ENCODE measurements at regions not wholly inside any gene's neighbourhood (a gene's known extent, or its start where the extent isn't known, plus 50 kb on each side); places are given as distances from the start of the nearest gene placed in this dataset.

DNA sequence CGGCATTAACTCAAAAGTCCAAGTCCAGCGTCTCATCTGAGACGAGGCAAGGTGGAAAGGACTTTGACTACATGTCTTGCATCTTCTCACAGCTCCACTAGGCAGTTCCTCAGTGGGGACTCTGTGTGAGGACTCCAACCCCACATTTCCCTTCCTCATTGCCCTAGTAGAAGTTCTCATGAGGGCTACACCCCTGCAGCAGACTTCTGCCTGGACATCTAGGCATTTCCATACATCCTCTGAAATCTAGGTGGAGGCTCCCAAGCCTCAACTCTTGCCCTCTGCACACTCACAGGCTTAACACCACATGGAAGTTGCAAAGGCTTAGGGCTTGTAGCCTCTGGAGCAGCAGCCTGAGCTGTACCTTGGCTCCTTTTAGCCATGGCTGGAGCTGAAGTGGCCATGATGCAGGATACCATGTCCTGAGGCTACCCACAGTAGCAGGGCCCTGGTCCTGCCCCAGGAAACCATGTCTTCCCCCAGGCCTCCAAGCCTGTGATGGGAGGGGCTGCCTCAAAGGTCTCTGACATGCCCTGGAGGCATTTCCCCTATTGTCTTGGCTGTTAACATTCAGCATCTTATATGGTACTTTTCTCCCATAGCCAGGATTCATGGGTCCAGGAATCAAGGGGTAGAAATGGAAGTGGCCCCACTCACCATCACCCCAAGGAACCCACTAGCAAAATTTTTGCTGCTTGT lies 194.6 kb upstream of the KCNG1 start:
- Histone ChIP-seq H3K4me2 (no peak overlapping the region), H3K4me1 (peaks cover 13% of the 10 kb centered on the region), H3K9ac (no peak overlapping the region), H3K27ac (no peak overlapping the region), H3K79me2 (ENCODE audit: low read depth) (no peaks in the 10 kb centered on the region), H3K9me3 (ENCODE audit: low read depth) (no peaks in the 10 kb centered on the region), H3K27me3 (peaks cover 10% of the 10 kb centered on the region), H3K36me3 (no peaks in the 10 kb centered on the region), H3K4me3 (no peak overlapping the region), H2AFZ (replicated peaks) (no peak overlapping the region), H4K20me1 (ENCODE audit: low read depth) (no peaks in the 10 kb centered on the region), H3F3A (ENCODE audit: low read depth) (peaks cover 9% of the 10 kb centered on the region)
- H3K27me3 Mint-ChIP-seq (ENCODE audit: insufficient read depth, low read depth): peaks cover 9% of the 10 kb centered on the region
- DNase-seq (ENCODE audit: low spot score): no peak
- peaks cover 18% of the 10 kb centered on the region for H3K4me1 Mint-ChIP-seq
- H3K36me3 Mint-ChIP-seq: no peaks in the 10 kb centered on the region
- no peak for TF ChIP-seq EZH2phosphoT487 (IDR thresholded peaks at IDR 0.05)
- TF ChIP-seq, protein P1, sequence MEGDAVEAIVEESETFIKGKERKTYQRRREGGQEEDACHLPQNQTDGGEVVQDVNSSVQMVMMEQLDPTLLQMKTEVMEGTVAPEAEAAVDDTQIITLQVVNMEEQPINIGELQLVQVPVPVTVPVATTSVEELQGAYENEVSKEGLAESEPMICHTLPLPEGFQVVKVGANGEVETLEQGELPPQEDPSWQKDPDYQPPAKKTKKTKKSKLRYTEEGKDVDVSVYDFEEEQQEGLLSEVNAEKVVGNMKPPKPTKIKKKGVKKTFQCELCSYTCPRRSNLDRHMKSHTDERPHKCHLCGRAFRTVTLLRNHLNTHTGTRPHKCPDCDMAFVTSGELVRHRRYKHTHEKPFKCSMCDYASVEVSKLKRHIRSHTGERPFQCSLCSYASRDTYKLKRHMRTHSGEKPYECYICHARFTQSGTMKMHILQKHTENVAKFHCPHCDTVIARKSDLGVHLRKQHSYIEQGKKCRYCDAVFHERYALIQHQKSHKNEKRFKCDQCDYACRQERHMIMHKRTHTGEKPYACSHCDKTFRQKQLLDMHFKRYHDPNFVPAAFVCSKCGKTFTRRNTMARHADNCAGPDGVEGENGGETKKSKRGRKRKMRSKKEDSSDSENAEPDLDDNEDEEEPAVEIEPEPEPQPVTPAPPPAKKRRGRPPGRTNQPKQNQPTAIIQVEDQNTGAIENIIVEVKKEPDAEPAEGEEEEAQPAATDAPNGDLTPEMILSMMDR (IDR thresholded peaks at IDR 0.05): no peak
- TF ChIP-seq EZH2 (IDR thresholded peaks at IDR 0.05): no peak
- H3K9me3 Mint-ChIP-seq: peaks cover 29% of the 10 kb centered on the region
- H3K27ac Mint-ChIP-seq: no peak overlapping the region
- no peak overlapping the region for H3K4me3 Mint-ChIP-seq

DNA sequence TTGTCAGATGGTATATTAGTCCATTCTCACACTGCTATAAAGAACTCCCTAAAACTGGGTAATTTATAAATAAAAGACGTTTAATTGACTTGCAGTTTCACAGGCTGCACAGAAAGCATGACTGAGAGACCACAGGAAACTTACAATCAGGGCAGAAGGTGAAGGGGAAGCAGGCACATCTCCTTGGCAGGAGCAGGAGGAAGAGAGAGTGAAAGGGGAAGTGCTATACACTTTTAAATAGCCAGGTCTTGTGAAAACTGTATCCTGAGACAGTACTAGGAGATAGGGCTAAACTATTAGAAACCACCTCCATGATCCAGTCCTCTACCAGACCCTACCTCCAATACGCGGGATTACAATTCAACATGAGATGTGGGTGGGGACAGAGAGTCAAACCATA lies 193.9 kb upstream of the KCNG1 start:
- peaks cover 9% of the 10 kb centered on the region for H3K27me3 Mint-ChIP-seq (ENCODE audit: insufficient read depth, low read depth)
- no peak overlapping the region for H3K27ac Mint-ChIP-seq
- Histone ChIP-seq H3K9ac (no peak overlapping the region), H3K4me3 (no peak overlapping the region), H4K20me1 (ENCODE audit: low read depth) (no peaks in the 10 kb centered on the region), H3K27ac (no peak overlapping the region), H3K9me3 (ENCODE audit: low read depth) (no peaks in the 10 kb centered on the region), H3K4me2 (no peak overlapping the region), H2AFZ (replicated peaks) (no peak overlapping the region), H3K4me1 (peaks cover 13% of the 10 kb centered on the region), H3K36me3 (no peaks in the 10 kb centered on the region), H3K27me3 (peaks cover 10% of the 10 kb centered on the region), H3K79me2 (ENCODE audit: low read depth) (no peaks in the 10 kb centered on the region), H3F3A (ENCODE audit: low read depth) (peaks cover 3% of the 10 kb centered on the region)
- peaks cover 11% of the 10 kb centered on the region for H3K4me1 Mint-ChIP-seq
- no peak for DNase-seq (ENCODE audit: low spot score)
- peaks cover 29% of the 10 kb centered on the region for H3K9me3 Mint-ChIP-seq
- TF ChIP-seq, protein P1 (IDR thresholded peaks at IDR 0.05): no peak
- no peak for TF ChIP-seq EZH2phosphoT487 (IDR thresholded peaks at IDR 0.05)
- no peak for TF ChIP-seq EZH2 (IDR thresholded peaks at IDR 0.05)
- H3K4me3 Mint-ChIP-seq: no peak overlapping the region
- H3K36me3 Mint-ChIP-seq: no peaks in the 10 kb centered on the region

DNA sequence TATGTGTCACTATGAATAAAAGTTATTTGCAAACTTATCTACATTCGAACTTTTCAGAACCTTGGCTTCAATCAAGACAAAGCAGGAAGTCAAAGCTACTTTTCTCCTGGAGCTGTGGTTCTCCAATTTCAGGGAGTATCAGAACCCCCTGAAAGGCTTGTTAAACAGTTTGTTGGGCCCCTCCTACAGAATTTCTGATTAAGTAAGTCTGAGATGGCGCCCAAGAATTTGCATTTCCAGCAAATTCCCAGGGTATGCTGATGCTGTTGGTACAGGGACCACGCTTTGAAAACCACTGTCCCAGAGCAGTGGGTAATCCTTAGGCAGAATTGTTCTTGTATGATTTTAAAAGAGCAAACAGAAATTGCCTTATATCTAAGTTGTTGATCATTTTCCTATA lies 189.9 kb upstream of the KCNG1 start:
- Mint-ChIP-seq H3K27ac (no peak overlapping the region), H3K4me1 (peaks cover 10% of the 10 kb centered on the region), H3K36me3 (no peaks in the 10 kb centered on the region), H3K9me3 (peaks cover 18% of the 10 kb centered on the region), H3K4me3 (no peak overlapping the region), H3K27me3 (ENCODE audit: insufficient read depth, low read depth) (peaks cover 3% of the 10 kb centered on the region)
- Histone ChIP-seq H4K20me1 (ENCODE audit: low read depth) (no peaks in the 10 kb centered on the region), H3K27ac (no peak overlapping the region), H3K9me3 (ENCODE audit: low read depth) (no peaks in the 10 kb centered on the region), H3K4me2 (no peak overlapping the region), H3K79me2 (ENCODE audit: low read depth) (no peaks in the 10 kb centered on the region), H3K36me3 (no peaks in the 10 kb centered on the region), H3K4me3 (no peak overlapping the region), H3F3A (ENCODE audit: low read depth) (peaks cover 3% of the 10 kb centered on the region), H3K9ac (no peak overlapping the region), H2AFZ (replicated peaks) (no peak overlapping the region), H3K4me1 (peaks cover 17% of the 10 kb centered on the region), H3K27me3 (no peaks in the 10 kb centered on the region)
- no peak for DNase-seq (ENCODE audit: low spot score)
- TF ChIP-seq EZH2phosphoT487 (IDR thresholded peaks at IDR 0.05): no peak
- TF ChIP-seq, protein P1 (IDR thresholded peaks at IDR 0.05): no peak
- no peak for TF ChIP-seq EZH2 (IDR thresholded peaks at IDR 0.05)
